ENCODE measurements at regions not wholly inside any gene's neighbourhood (a gene's known extent, or its start where the extent isn't known, plus 50 kb on each side); places are given as distances from the start of the nearest gene placed in this dataset.

GRCh38 chr18:1422634-1423033 is 518.0 kb downstream of the ADCYAP1 start:
- no peak for TF ChIP-seq SUZ12 (IDR thresholded peaks at IDR 0.05)
- TF ChIP-seq ELF4 (IDR thresholded peaks at IDR 0.05) = no peak
- no peak for TF ChIP-seq TARDBP (IDR thresholded peaks at IDR 0.05)
- TF ChIP-seq BHLHE40 (IDR thresholded peaks at IDR 0.05; ENCODE audit: borderline replicate concordance) = no peak
- TF ChIP-seq, protein P1, sequence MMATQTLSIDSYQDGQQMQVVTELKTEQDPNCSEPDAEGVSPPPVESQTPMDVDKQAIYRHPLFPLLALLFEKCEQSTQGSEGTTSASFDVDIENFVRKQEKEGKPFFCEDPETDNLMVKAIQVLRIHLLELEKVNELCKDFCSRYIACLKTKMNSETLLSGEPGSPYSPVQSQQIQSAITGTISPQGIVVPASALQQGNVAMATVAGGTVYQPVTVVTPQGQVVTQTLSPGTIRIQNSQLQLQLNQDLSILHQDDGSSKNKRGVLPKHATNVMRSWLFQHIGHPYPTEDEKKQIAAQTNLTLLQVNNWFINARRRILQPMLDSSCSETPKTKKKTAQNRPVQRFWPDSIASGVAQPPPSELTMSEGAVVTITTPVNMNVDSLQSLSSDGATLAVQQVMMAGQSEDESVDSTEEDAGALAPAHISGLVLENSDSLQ (IDR thresholded peaks at IDR 0.05) = no peak
- TF ChIP-seq ARNT (IDR thresholded peaks at IDR 0.05) = no peak
- TF ChIP-seq FOXK2 (IDR thresholded peaks at IDR 0.05) = no peak
- no peak for TF ChIP-seq HDGF (IDR thresholded peaks at IDR 0.05; ENCODE audit: borderline replicate concordance)

Data from HEK293T (cell line).